GM18511 (cell line): ENCODE measurements at regions not wholly inside any gene's neighbourhood (a gene's known extent, or its start where the extent isn't known, plus 50 kb on each side); places are given as distances from the start of the nearest gene placed in this dataset.

Experiments
- ATAC-seq: cut with Tn5 transposase; IDR thresholded peaks from one replicate; pipeline ENCODE4 v1.9.1; 2021; ENCODE audit warnings: mild to moderate bottlenecking, moderate library complexity; ENCODE audit not compliant: unreplicated experiment

- no peak for ATAC-seq
These were observed 130.6 kb downstream of the SMAD6 start for GRCh38 chr15:66832664-66833063.

- ATAC-seq, result no peak
These were observed 131.3 kb downstream of the SMAD6 start for GRCh38 chr15:66833371-66833770.

GRCh38 chr15:66833803-66834202, 131.8 kb downstream of the SMAD6 start:
- no peak for ATAC-seq

- ATAC-seq, result no peak
These were observed 133.1 kb downstream of the SMAD6 start for GRCh38 chr15:66834881-66835878.

- ATAC-seq, result no peak
These were observed 134.4 kb downstream of the SMAD6 start for GRCh38 chr15:66836231-66837030.

DNA sequence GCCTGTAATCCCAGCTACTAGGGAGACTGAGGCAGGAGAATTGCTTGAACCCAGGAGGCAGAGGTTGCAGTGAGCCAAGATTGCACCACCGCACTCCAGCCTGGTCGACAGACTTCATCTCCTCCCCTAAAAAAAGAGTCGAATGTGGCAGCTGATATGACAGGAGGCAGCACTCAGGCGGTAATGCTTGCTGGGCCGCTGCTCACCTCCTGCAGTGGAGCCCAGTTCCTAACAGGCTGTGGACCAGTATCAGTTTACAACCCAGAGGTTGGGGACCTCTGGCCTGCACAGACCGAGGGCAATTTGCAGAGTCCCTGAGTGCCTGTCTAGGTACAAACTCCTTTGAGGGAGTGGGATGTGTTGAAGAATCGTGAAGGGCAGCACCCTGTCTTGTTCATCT, 136.2 kb downstream of the SMAD6 start:
- no peak for ATAC-seq

- no peak for ATAC-seq
These were observed 136.7 kb downstream of the SMAD6 start for GRCh38 chr15:66838671-66839239.

DNA sequence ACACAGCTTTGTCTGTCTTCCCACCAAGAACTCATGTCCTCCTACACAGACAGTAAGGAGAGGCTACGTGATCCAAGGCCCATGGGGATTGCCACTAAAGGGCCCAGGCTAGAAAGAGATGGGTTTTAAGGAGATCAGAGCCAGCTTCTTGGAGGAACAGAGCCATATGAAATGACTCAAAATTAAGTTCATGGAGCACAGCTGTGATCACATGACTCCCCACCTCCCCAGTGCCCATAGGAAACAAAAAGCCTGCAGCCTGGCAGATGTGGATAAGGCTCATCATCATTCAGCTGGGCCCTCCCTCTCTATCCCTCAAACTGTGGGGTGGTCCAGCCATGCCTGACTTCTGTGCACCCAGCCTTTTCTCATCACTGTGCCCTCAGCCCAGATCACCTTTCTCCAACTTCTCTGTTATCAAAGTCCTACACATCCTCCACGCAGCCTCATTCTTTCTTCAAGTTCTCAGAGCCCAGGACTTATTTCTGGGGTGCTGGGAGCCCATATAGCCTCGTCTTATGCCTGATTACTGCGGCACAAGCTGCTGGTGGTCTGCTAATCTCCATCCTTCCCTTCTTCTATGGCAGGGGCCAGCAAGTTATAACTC, 137.6 kb downstream of the SMAD6 start:
- ATAC-seq, result no peak

- no peak for ATAC-seq
These were observed 138.8 kb downstream of the SMAD6 start for GRCh38 chr15:66840615-66841390.

DNA sequence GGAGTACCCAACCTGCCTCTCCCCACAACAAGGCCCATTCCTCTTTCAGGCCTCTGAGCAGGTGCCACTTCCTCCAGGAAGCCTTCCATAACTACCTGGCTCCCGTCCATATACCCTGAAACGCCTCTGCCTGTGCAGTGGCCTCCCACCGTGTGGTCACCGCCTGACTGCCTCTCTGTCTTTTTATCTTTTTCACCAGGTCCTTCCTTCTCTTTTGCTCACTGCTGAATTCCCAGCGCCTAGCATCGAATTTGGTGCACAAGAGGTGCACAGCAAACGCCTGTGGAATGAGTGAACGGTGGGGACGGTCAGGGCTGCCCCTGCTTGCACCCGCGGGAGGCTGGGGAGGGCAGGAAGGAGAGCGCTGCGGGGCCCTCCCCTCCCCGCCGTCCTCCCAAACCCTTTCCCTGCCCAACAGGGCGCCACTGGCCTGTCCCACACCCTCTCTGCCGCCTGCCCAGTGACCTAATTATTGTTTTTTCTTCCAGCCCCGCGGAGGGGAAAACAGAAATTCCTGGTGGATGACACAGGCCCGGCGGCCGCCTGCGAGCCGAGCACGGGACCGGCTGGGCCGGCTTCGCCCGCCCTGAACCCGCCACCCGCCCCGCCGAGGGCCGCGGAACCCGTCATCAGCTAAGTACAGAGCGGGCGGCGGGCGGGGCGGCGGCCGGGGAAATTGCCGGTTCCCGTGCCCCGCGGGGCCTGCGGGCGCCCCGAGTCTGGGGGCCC, 140.1 kb downstream of the SMAD6 start:
- ATAC-seq, result no peak

- no peak for ATAC-seq
These were observed 140.8 kb downstream of the SMAD6 start for GRCh38 chr15:66842710-66843441.

GRCh38 chr15:66843581-66843980, 141.5 kb downstream of the SMAD6 start:
- no peak for ATAC-seq

- ATAC-seq, result no peak
These were observed 142.2 kb downstream of the SMAD6 start for GRCh38 chr15:66844041-66844746.

DNA sequence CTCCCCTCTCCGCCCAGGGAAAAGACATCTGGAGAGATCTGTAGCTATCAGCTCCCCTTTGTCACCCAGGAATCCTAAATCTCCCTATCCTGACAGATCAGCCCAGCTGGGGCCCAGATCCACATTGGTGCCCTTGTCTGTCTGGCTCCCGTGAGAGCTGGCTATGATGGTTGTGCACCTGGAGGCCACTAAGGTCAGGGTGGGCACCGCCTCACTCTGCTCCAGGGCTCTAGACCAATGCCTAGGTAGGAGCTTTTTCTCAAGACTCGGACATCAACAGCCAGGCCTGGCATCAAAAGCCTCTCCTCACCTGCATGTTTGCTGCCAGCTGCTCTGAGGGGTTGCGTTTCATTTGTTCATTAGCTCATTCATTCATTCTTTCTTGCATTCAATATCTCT, 142.7 kb downstream of the SMAD6 start:
- ATAC-seq, result no peak

GRCh38 chr15:66845266-66845785, 143.3 kb downstream of the SMAD6 start:
- ATAC-seq, result no peak

GRCh38 chr15:66846031-66846430, 144.0 kb downstream of the SMAD6 start:
- ATAC-seq, result no peak

- ATAC-seq, result no peak
These were observed 144.8 kb downstream of the SMAD6 start for GRCh38 chr15:66846811-66847210.

DNA sequence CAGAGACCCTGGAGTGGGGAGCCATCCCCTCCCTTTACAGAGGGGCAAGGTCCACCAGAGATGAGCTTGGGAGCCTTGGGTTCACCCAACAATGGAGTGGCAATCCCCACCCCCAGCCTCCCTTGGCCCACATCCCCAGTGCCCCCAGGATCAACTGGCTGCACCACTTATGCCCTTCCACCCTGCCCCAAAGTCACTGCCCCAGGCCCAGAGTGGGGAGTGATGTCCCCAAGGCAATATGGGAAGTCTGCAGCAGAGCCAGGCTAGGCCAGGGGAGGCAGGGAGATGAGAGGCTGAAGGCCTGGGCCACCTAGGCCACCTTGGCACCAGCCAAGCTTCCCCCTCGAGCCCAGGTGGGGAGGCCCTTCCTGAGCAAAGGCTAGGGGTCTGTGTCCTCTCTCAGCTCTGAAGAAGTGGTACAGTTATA, 145.5 kb downstream of the SMAD6 start:
- ATAC-seq, result no peak
